HL-60 (cell line): ENCODE measurements at regions not wholly inside any gene's neighbourhood (a gene's known extent, or its start where the extent isn't known, plus 50 kb on each side); places are given as distances from the start of the nearest gene placed in this dataset.

ENCODE experiments used
- CTCF ChIP-seq: IDR thresholded peaks from one replicate; pipeline ENCODE4 v1.5.1; 2011; ENCODE audit warnings: low read length, control low read depth, inconsistent platforms; ENCODE audit not compliant: insufficient read depth
- GABPA ChIP-seq: IDR thresholded peaks from 2 replicates; pipeline ENCODE4 v1.6.1; 2012; ENCODE audit warnings: low read depth
- POLR2AphosphoS5 ChIP-seq: IDR thresholded peaks from 2 replicates; pipeline ENCODE4 v1.6.1; 2012; ENCODE audit warnings: low read depth
- SPI1 ChIP-seq: IDR thresholded peaks from 2 replicates; pipeline ENCODE4 v1.6.1; 2012; ENCODE audit warnings: low read depth, mild to moderate bottlenecking, borderline replicate concordance
- TF ChIP-seq, protein P1 (sequence below): IDR thresholded peaks from 2 replicates; pipeline ENCODE4 v1.6.1; 2012; ENCODE audit warnings: low read depth; ENCODE audit not compliant: insufficient replicate concordance

DNA sequence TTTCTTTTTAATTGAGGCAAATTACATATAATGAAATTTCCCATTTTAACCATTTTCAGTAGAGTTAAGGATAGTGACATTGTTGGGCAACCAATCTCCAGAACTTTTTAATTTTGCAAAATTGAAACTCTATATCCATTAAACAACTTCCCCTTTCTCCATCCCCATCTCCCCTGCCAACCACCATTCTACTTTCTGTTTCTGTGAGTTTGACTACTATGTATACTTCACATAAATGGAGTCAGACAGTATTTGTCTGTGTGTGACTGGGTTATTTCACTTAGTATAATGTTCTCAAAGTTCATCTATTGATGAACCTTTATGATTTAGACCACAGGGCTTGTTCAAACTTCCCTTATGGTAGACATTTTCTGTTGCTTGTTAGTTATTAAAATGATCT lies 364.5 kb upstream of the MAD2L1 start:
- TF ChIP-seq CTCF (no peak), POLR2AphosphoS5 (no peak), GABPA (no peak), SPI1 (no peak)
- TF ChIP-seq, protein P1, sequence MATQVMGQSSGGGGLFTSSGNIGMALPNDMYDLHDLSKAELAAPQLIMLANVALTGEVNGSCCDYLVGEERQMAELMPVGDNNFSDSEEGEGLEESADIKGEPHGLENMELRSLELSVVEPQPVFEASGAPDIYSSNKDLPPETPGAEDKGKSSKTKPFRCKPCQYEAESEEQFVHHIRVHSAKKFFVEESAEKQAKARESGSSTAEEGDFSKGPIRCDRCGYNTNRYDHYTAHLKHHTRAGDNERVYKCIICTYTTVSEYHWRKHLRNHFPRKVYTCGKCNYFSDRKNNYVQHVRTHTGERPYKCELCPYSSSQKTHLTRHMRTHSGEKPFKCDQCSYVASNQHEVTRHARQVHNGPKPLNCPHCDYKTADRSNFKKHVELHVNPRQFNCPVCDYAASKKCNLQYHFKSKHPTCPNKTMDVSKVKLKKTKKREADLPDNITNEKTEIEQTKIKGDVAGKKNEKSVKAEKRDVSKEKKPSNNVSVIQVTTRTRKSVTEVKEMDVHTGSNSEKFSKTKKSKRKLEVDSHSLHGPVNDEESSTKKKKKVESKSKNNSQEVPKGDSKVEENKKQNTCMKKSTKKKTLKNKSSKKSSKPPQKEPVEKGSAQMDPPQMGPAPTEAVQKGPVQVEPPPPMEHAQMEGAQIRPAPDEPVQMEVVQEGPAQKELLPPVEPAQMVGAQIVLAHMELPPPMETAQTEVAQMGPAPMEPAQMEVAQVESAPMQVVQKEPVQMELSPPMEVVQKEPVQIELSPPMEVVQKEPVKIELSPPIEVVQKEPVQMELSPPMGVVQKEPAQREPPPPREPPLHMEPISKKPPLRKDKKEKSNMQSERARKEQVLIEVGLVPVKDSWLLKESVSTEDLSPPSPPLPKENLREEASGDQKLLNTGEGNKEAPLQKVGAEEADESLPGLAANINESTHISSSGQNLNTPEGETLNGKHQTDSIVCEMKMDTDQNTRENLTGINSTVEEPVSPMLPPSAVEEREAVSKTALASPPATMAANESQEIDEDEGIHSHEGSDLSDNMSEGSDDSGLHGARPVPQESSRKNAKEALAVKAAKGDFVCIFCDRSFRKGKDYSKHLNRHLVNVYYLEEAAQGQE = no peak
